Choroid plexus epithelial cell (primary cell): ENCODE measurements at regions not wholly inside any gene's neighbourhood (a gene's known extent, or its start where the extent isn't known, plus 50 kb on each side); places are given as distances from the start of the nearest gene placed in this dataset.

ENCODE experiments used
- DNase-seq: peaks from one replicate; pipeline ENCODE4 v3.0.0-alpha.2; 2010; ENCODE audit warnings: low read depth
- H3K4me3 ChIP-seq: 2 replicates; pipeline ENCODE4 v1.5.1; 2011; ENCODE audit warnings: low read depth, mild to moderate bottlenecking, control low read depth, low read length, moderate library complexity
- TF ChIP-seq, protein P1 (sequence below): conservative IDR thresholded peaks from 2 replicates; pipeline ENCODE4 v1.5.1; 2011; ENCODE audit warnings: low read depth, mild to moderate bottlenecking, control low read depth, inconsistent platforms, low read length, moderate library complexity

DNA sequence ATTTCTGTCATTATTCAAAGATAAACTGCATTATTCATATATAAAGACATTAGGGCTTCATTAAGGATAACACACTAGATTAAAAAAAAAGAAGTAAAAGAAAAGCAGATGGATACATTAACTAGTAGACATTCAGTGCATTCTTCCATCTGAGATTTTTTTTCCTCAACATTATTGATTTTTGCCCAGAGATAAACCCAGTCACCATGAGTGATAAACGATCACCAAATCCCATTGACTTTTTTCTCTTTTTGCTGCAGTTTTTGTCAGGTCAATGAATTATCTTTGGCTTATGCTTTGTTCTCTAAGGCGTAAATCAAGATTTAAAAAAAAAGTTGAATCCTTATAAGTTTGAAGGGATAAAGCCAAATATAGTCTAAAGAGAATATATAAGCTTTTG, 925.0 kb downstream of the GBE1 start:
- TF ChIP-seq, protein P1, sequence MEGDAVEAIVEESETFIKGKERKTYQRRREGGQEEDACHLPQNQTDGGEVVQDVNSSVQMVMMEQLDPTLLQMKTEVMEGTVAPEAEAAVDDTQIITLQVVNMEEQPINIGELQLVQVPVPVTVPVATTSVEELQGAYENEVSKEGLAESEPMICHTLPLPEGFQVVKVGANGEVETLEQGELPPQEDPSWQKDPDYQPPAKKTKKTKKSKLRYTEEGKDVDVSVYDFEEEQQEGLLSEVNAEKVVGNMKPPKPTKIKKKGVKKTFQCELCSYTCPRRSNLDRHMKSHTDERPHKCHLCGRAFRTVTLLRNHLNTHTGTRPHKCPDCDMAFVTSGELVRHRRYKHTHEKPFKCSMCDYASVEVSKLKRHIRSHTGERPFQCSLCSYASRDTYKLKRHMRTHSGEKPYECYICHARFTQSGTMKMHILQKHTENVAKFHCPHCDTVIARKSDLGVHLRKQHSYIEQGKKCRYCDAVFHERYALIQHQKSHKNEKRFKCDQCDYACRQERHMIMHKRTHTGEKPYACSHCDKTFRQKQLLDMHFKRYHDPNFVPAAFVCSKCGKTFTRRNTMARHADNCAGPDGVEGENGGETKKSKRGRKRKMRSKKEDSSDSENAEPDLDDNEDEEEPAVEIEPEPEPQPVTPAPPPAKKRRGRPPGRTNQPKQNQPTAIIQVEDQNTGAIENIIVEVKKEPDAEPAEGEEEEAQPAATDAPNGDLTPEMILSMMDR: no peak
- no peak for DNase-seq

DNA sequence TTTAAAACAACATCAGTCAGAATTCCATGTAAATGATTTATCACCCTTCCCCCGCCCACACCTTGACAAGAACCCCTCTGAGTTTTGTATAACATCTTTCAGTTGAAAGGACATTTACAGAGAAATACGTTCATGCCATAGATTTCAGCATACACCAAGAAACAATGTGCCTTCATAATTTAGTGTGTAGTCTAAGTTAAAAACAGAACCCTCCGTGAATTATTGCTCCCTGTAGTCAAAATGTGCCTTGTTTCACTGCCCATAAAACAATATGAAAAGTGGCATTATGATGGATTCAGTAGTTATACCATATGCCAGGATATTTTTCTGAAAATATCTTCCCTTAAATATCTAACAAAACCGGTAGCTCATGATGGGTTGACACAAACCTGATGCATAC, 953.9 kb downstream of the GBE1 start:
- TF ChIP-seq, protein P1: no peak
- no peak for DNase-seq
- H3K4me3 ChIP-seq: no peak overlapping the region

More for the DNA sequence above, 925.0 kb downstream of the GBE1 start:
- no peak overlapping the region for H3K4me3 ChIP-seq

DNA sequence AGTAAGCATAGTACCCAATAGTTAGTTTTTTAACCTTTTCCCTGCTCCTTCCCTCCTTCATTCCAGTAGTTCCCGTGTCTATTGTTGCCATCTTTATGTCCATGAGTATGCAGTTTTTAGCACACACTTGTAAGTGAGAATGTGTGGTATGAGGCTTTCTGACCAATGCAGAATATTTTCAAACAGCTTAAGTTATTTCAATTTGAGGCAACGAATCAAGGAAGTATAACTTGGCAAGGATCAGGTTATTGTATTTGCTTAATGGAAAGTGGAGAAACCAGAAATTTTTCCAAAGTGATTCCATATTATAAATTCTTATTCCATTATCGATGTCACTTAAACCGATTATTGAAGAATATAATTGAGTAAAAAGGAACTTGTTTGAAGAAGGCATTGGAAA, 954.8 kb downstream of the GBE1 start:
- TF ChIP-seq, protein P1: no peak
- H3K4me3 ChIP-seq: no peak overlapping the region
- DNase-seq: no peak

DNA sequence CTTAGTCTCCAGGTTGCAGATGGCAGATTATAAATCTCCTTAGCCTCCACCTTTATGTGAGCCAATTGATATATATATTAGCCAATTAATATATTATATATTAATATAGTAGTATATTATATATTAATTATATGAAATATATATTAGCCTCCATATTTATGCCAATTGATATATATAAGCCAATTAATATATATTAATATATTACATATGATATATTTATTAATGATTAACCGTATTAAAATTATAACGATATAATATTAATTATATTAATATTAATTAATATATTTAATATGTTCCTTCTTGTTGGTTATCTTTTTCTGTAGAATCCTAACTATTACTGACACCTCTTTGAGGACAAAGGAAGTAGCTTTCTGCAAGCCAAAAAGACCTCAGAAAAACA, 972.5 kb downstream of the GBE1 start:
- no peak for DNase-seq
- no peak overlapping the region for H3K4me3 ChIP-seq
- TF ChIP-seq, protein P1: no peak

DNA sequence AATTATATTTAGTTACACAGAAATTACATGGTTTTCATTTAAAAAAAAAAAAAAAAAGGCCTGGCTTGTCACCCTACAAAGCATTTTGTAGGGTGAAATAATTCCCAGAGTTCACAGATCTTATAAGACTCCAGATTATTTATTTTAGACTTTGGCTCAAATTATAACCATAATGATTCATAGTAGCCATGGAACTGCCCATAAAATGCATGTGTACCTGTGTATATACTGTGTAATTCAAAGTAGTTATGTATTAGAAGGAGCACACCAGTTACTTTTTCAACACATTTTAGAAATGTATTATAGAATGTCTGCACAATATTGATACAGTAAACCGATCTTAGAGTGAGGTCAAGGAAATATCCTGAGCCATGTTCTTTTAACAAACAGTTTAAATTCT, 975.6 kb downstream of the GBE1 start:
- TF ChIP-seq, protein P1: no peak
- no peak for DNase-seq
- no peak overlapping the region for H3K4me3 ChIP-seq

DNA sequence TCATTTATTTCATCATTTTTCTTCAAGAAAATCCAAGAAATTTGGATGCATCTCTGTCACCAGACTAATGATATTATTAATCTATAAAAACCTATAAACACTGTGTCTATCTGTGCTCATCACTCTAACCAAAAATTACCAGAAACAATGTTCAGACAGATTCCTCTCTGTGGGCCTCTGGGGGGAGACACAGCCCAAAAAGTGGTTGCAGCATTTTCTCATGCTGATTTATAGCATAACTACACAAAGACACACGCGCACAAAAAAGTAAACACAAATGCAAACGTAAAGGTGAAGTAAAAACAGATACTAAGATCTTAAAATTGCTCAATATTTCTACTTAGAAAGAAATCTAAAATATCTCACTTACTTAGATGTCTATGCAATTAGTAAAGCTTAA, 976.0 kb downstream of the GBE1 start:
- TF ChIP-seq, protein P1: peak; percentile 65
- DNase-seq: peak; percentile 47

DNA sequence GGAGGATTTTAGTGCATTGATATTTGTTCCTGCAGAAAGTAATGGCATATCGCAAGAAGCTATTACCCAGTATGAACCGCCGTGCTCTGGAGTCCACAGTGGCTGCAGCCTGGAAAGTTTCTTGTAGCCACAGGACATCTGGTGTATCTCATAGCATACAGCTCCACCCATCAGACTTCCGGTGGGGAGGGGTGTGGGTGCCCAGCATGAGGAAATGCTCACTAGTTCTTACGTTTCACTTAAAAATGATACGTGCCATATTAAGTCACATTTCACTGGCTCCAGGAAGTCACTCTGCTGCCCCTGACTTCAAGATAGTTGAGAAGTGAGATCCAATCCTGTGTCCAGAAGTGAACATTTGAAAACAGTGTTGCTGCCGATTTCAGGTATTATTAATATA, 990.4 kb downstream of the GBE1 start:
- DNase-seq: peak; percentile 63
- peak overlapping the region; percentile 7 for H3K4me3 ChIP-seq
- TF ChIP-seq, protein P1: no peak

More for the DNA sequence above, 976.0 kb downstream of the GBE1 start:
- H3K4me3 ChIP-seq: no peak overlapping the region
